Trophoblast cell (in vitro differentiated cells and primary cell): ENCODE measurements at regions not wholly inside any gene's neighbourhood (a gene's known extent, or its start where the extent isn't known, plus 50 kb on each side); places are given as distances from the start of the nearest gene placed in this dataset.
"Not testable (repeated sequence)": the region's sequence is repeated elsewhere in the genome, so short reads cannot be mapped to it uniquely, and the experiment has no call there.

Experiments used
- DNase-seq, 2 donors: peaks; one replicate each; pipeline ENCODE4 v3.0.0-alpha.2; 2016
- H2AFZ ChIP-seq: 2 replicates; pipeline ENCODE4 v1.6.1; 2013; ENCODE audit warnings: low read length, moderate library complexity, mild to moderate bottlenecking; ENCODE audit not compliant: insufficient read depth, poor library complexity
- H2AK5ac ChIP-seq: 2 replicates; pipeline ENCODE4 v1.6.1; 2013; ENCODE audit warnings: mild to moderate bottlenecking, low read length
- H2BK120ac ChIP-seq: 2 replicates; pipeline ENCODE4 v1.6.1; 2013; ENCODE audit warnings: low read length, mild to moderate bottlenecking, moderate library complexity; ENCODE audit not compliant: insufficient read depth, poor library complexity
- H2BK12ac ChIP-seq: 2 replicates; pipeline ENCODE4 v1.6.1; 2013; ENCODE audit warnings: mild to moderate bottlenecking, low read length, moderate library complexity
- H2BK5ac ChIP-seq: 2 replicates; pipeline ENCODE4 v1.6.1; 2013; ENCODE audit warnings: low read length, low read depth, moderate library complexity, mild to moderate bottlenecking; ENCODE audit not compliant: poor library complexity
- H3K14ac ChIP-seq: 2 replicates; pipeline ENCODE4 v1.6.1; 2013; ENCODE audit warnings: mild to moderate bottlenecking, low read length
- H3K18ac ChIP-seq: 2 replicates; pipeline ENCODE4 v1.6.1; 2013; ENCODE audit warnings: mild to moderate bottlenecking, low read length
- H3K23ac ChIP-seq: 2 replicates; pipeline ENCODE4 v1.6.1; 2013; ENCODE audit warnings: low read length
- H3K27ac ChIP-seq: 2 replicates; pipeline ENCODE4 v1.5.1; 2013; ENCODE audit warnings: low read depth, mild to moderate bottlenecking, inconsistent platforms, low read length, moderate library complexity
- H3K27me3 ChIP-seq: 2 replicates; pipeline ENCODE4 v1.6.1; 2013; ENCODE audit warnings: inconsistent platforms, mild to moderate bottlenecking, low read length, moderate library complexity; ENCODE audit not compliant: insufficient read depth
- H3K36me3 ChIP-seq, 2 experiments: 1 replicate in 1 of 2; 2 replicates in 1 of 2; pipeline ENCODE4 v1.6.1; 2013; ENCODE audit warnings: low read length in 2 of 2, mild to moderate bottlenecking in 2 of 2, moderate library complexity in 1 of 2; ENCODE audit not compliant: insufficient read depth in 2 of 2, control insufficient read depth in 1 of 2
- H3K4ac ChIP-seq: 2 replicates; pipeline ENCODE4 v1.6.1; 2013; ENCODE audit warnings: low read depth, mild to moderate bottlenecking, low read length, moderate library complexity
- H3K4me1 ChIP-seq, 2 experiments: 1 replicate in 1 of 2; 2 replicates in 1 of 2; pipeline ENCODE4 v1.6.1; 2013; ENCODE audit warnings: low read length in 2 of 2, mild to moderate bottlenecking in 2 of 2, moderate library complexity in 1 of 2; ENCODE audit not compliant: insufficient read depth in 2 of 2, control insufficient read depth in 1 of 2
- H3K4me2 ChIP-seq: 2 replicates; pipeline ENCODE4 v1.6.1; 2013; ENCODE audit warnings: inconsistent platforms, mild to moderate bottlenecking, low read length, moderate library complexity
- H3K4me3 ChIP-seq: 2 replicates; pipeline ENCODE4 v1.5.1; 2013; ENCODE audit warnings: mild to moderate bottlenecking, low read depth, low read length, inconsistent platforms
- H3K79me1 ChIP-seq: one replicate; pipeline ENCODE4 v1.6.1; 2013; ENCODE audit warnings: low read length
- H3K79me2 ChIP-seq: 2 replicates; pipeline ENCODE4 v1.6.1; 2013; ENCODE audit warnings: low read length, mild to moderate bottlenecking; ENCODE audit not compliant: control insufficient read depth, insufficient read depth, poor library complexity
- H3K9ac ChIP-seq: 2 replicates; pipeline ENCODE4 v1.6.1; 2013; ENCODE audit warnings: mild to moderate bottlenecking, low read length
- H3K9me3 ChIP-seq: 2 replicates; pipeline ENCODE4 v1.6.1; 2013; ENCODE audit warnings: low read depth, mild to moderate bottlenecking, control low read depth, inconsistent platforms, low read length; ENCODE audit not compliant: insufficient read depth
- H4K12ac ChIP-seq: 2 replicates; pipeline ENCODE4 v1.6.1; 2013; ENCODE audit warnings: low read depth, mild to moderate bottlenecking, low read length, moderate library complexity
- H4K8ac ChIP-seq: 2 replicates; pipeline ENCODE4 v1.6.1; 2013; ENCODE audit warnings: low read depth, mild to moderate bottlenecking, low read length, moderate library complexity
- H4K91ac ChIP-seq: one replicate; pipeline ENCODE4 v1.6.1; 2013; ENCODE audit warnings: low read depth, mild to moderate bottlenecking, low read length, moderate library complexity
- WGBS: extraction: QIAGEN DNeasy Blood & Tissue Kit; methylation state at CpG from one replicate; pipeline ENCODE4 v1.1.7; 2013; ENCODE audit warnings: missing lambda C conversion rate; ENCODE audit not compliant: insufficient read length, insufficient coverage; ENCODE audit errors: extremely low coverage; 5-methylcytosine and 5-hydroxymethylcytosine counted together

DNA sequence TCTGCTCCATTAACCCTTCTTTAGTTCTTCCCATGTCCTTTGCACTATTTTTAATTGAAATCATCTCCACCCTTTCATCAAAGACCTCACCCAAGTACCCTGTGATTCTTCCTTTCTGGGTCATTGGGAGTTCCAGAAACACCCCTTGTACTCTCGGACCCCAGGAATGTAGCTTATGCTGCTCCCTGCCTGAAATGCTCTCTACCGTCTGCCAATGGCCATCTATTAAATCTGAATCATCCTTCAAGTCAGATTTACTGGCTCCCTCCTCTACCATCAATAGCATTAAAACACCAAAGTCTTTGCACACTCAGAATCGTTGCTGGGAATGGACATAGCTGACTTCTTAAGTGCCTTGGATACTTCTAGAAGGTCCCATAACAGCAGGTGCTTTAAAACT, 73.2 kb upstream of the GADD45A start:
- Histone ChIP-seq H3K4me1 (peaks cover 2 to 4% of the 10 kb centered on the region in 2 experiments), H3K14ac (no peak overlapping the region), H3K4me2 (no peak overlapping the region), H2BK120ac (no peak overlapping the region), H3K79me1 (no peaks in the 10 kb centered on the region), H3K18ac (no peak overlapping the region), H3K36me3 (no peaks in the 10 kb centered on the region), H3K9me3 (no peaks in the 10 kb centered on the region), H2AFZ (no peak overlapping the region), H3K27ac (no peak overlapping the region), H2BK5ac (no peak overlapping the region), H4K8ac (no peak overlapping the region), H3K4ac (no peak overlapping the region), H3K9ac (no peak overlapping the region), H2AK5ac (no peak overlapping the region), H3K4me3 (no peak overlapping the region), H4K91ac (no peak overlapping the region), H4K12ac (no peak overlapping the region), H2BK12ac (no peak overlapping the region), H3K27me3 (no peaks in the 10 kb centered on the region), H3K79me2 (no peaks in the 10 kb centered on the region), H3K23ac (no peak overlapping the region)
- no CpG with 5 or more reads among the region's 3 CpGs for WGBS
- DNase-seq = no peak

DNA sequence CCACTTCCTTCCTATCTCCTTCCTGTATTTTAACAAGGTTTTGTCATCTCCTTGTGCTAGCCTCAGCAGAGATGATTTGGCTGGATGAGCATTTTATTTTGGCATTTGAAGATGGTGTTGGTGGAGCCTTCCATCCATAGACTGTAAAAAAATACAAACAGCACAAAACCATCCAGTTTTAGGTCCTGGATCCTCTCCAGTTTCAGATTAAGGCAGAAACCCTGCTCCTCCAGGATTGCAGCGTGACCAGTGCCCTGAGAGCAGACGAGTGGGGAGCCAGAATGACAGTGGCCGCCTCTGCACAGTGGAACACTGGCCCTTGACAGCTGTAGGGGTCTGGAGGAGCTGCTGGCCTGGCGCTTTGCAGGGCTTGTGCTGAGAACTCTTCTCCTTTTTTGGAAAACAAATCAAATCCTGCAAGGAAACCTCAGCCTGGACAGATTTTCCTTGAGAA, 72.2 kb upstream of the GADD45A start:
- no peak overlapping the region for H3K4me3 ChIP-seq
- H2AK5ac ChIP-seq = no peak overlapping the region
- peak overlapping the region; percentile 16 for H4K12ac ChIP-seq
- H3K27ac ChIP-seq = no peak overlapping the region
- H2BK120ac ChIP-seq = no peak overlapping the region
- no peak for DNase-seq
- H3K79me2 ChIP-seq = no peaks in the 10 kb centered on the region
- no peak overlapping the region for H4K8ac ChIP-seq
- H3K14ac ChIP-seq = no peak overlapping the region
- no peak overlapping the region for H3K4me2 ChIP-seq
- H2AFZ ChIP-seq = no peak overlapping the region
- H3K9ac ChIP-seq = no peak overlapping the region
- H3K4me1 ChIP-seq = peaks cover 2 to 4% of the 10 kb centered on the region in 2 experiments
- H4K91ac ChIP-seq = no peak overlapping the region
- H2BK12ac ChIP-seq = no peak overlapping the region
- no peak overlapping the region for H3K4ac ChIP-seq
- H3K79me1 ChIP-seq = no peaks in the 10 kb centered on the region
- H3K36me3 ChIP-seq = no peaks in the 10 kb centered on the region
- H3K23ac ChIP-seq = no peak overlapping the region
- H3K27me3 ChIP-seq = no peaks in the 10 kb centered on the region
- H2BK5ac ChIP-seq = no peak overlapping the region
- no peak overlapping the region for H3K18ac ChIP-seq
- no peaks in the 10 kb centered on the region for H3K9me3 ChIP-seq
- no CpG with 5 or more reads among the region's 4 CpGs for WGBS

DNA sequence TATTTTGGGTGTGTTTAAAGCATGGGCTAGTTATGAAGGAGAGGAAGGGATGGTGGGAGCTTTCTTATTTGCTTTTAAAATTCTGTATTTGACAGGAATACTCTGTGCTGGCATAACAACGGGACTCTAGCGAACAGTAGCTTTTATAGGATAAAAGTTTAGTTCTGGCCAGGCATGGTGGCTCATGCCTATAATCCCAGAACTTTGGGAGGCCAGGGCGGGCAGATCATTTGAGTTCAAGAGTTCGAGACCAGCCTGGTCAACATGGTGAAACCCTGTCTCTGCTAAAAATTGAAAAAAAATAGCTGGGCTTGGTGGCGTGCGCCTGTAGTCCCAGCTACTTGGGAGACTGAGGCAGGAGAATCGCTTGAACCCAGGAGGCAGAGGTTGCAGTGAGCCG, 71.5 kb upstream of the GADD45A start:
- not testable (repeated sequence) for H2BK5ac ChIP-seq, H3K4me3 ChIP-seq, DNase-seq, H2BK12ac ChIP-seq, H3K79me2 ChIP-seq, H3K4me2 ChIP-seq, H2AK5ac ChIP-seq, H2AFZ ChIP-seq, H3K9me3 ChIP-seq, H3K79me1 ChIP-seq, H3K4me1 ChIP-seq, H3K14ac ChIP-seq, H4K12ac ChIP-seq, H3K9ac ChIP-seq, H2BK120ac ChIP-seq, H3K27ac ChIP-seq, H3K4ac ChIP-seq, H3K18ac ChIP-seq, H4K8ac ChIP-seq, H3K23ac ChIP-seq, H3K27me3 ChIP-seq, H3K36me3 ChIP-seq
- peak overlapping the region; percentile 30 for H4K91ac ChIP-seq
- WGBS = no CpG with 5 or more reads among the region's 8 CpGs

DNA sequence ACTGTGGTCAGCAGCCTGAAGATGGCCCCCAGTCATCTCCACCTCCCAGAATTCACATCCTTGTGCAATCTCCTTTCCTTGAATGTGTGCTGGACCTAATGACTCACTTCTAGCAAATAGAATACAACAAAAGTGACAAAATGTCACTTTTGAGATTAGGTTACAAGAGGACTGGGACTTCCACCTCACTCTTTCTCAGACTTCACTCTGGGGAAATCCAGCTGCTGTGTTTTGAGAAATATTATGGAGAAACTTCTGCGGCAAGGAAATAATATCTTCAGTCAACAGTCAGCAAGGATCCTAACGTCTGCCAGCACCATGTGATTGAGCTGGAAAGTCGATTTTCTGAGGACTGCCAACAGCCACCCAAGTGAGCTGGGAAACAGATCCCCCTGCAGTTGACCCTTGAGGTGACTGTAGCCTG, 70.5 kb upstream of the GADD45A start:
- Histone ChIP-seq H3K36me3 (no peaks in the 10 kb centered on the region), H3K4me1 (peaks cover 0 to 4% of the 10 kb centered on the region in 2 experiments), H3K9me3 (no peaks in the 10 kb centered on the region), H4K91ac (no peak overlapping the region), H3K9ac (no peak overlapping the region), H3K4me2 (no peak overlapping the region), H3K27ac (no peak overlapping the region), H2AFZ (no peak overlapping the region), H2BK120ac (no peak overlapping the region), H3K14ac (no peak overlapping the region), H3K79me1 (no peaks in the 10 kb centered on the region), H2AK5ac (no peak overlapping the region), H4K8ac (no peak overlapping the region), H3K18ac (no peak overlapping the region), H3K4me3 (no peak overlapping the region), H2BK12ac (no peak overlapping the region), H4K12ac (no peak overlapping the region), H3K27me3 (no peaks in the 10 kb centered on the region), H3K4ac (no peak overlapping the region), H3K79me2 (no peaks in the 10 kb centered on the region), H2BK5ac (no peak overlapping the region), H3K23ac (no peak overlapping the region)
- peak in 1 of 2 donors; percentile 6 for DNase-seq
- WGBS = no CpG with 5 or more reads among the region's 3 CpGs
